GM23248 (cell line): ENCODE measurements at regions not wholly inside any gene's neighbourhood (a gene's known extent, or its start where the extent isn't known, plus 50 kb on each side); places are given as distances from the start of the nearest gene placed in this dataset.

ENCODE experiments used
- DNase-seq: peaks from one replicate; pipeline ENCODE4 v3.0.0-alpha.2; 2015
- H2AFZ ChIP-seq: fragments of 200-600 bp; sonication (generic); 2 replicates; pipeline ENCODE4 v1.6.1; 2016; ENCODE audit warnings: antibody characterized with exemption
- H3F3A ChIP-seq: fragments of 200-600 bp; sonication (generic); 2 replicates; pipeline ENCODE4 v1.6.1; 2016; ENCODE audit warnings: mild to moderate bottlenecking, antibody characterized with exemption, mixed run types; ENCODE audit not compliant: insufficient read depth
- H3K27ac ChIP-seq: fragments of 200-600 bp; sonication (generic); 2 replicates; pipeline ENCODE4 v1.5.1; 2016; ENCODE audit warnings: mild to moderate bottlenecking
- H3K27me3 ChIP-seq: fragments of 200-600 bp; sonication (generic); replicated peaks from 2 replicates; pipeline ENCODE4 v1.6.1; 2016; ENCODE audit warnings: mild to moderate bottlenecking; ENCODE audit not compliant: insufficient read depth
- H3K36me3 ChIP-seq: fragments of 200-600 bp; sonication (generic); 2 replicates; pipeline ENCODE4 v1.6.1; 2016; ENCODE audit warnings: low read depth, mild to moderate bottlenecking
- H3K4me1 ChIP-seq: fragments of 200-600 bp; sonication (generic); 2 replicates; pipeline ENCODE4 v1.6.1; 2016; ENCODE audit warnings: mild to moderate bottlenecking; ENCODE audit not compliant: insufficient read depth
- H3K4me2 ChIP-seq: fragments of 200-600 bp; sonication (generic); one replicate; pipeline ENCODE4 v1.6.1; 2016; ENCODE audit warnings: mild to moderate bottlenecking; ENCODE audit not compliant: unreplicated experiment
- H3K4me3 ChIP-seq: fragments of 200-600 bp; sonication (generic); 2 replicates; pipeline ENCODE4 v1.5.1; 2016; ENCODE audit warnings: mild to moderate bottlenecking
- H3K79me2 ChIP-seq: fragments of 200-600 bp; sonication (generic); 2 replicates; pipeline ENCODE4 v1.6.1; 2016; ENCODE audit warnings: mild to moderate bottlenecking; ENCODE audit not compliant: insufficient read depth
- H3K9ac ChIP-seq: fragments of 200-600 bp; sonication (generic); 2 replicates; pipeline ENCODE4 v1.6.1; 2016; ENCODE audit warnings: mild to moderate bottlenecking
- H3K9me2 ChIP-seq: fragments of 200-600 bp; sonication (generic); 2 replicates; pipeline ENCODE4 v1.6.1; 2016; ENCODE audit warnings: mixed run types, mild to moderate bottlenecking, moderate library complexity; ENCODE audit not compliant: insufficient read depth
- H3K9me3 ChIP-seq: fragments of 200-600 bp; sonication (generic); one replicate; pipeline ENCODE4 v1.6.1; 2017; ENCODE audit warnings: low read depth
- H4K20me1 ChIP-seq: fragments of 200-600 bp; sonication (generic); 2 replicates; pipeline ENCODE4 v1.6.0; 2016; ENCODE audit not compliant: insufficient read depth
- EZH2 ChIP-seq: fragments of 200-600 bp; sonication (generic); IDR thresholded peaks from 2 replicates; pipeline ENCODE4 v1.6.1; 2018; ENCODE audit warnings: antibody characterized with exemption, mild to moderate bottlenecking; ENCODE audit not compliant: insufficient read depth, poor library complexity, severe bottlenecking
- EZH2phosphoT487 ChIP-seq: fragments of 200-600 bp; sonication (generic); IDR thresholded peaks from 2 replicates; pipeline ENCODE4 v1.6.1; 2018; ENCODE audit warnings: antibody characterized with exemption, moderate library complexity, mild to moderate bottlenecking, low read depth; ENCODE audit not compliant: insufficient read depth
- WGBS, 2 experiments: methylation state at CpG; one replicate each; pipeline ENCODE4 v1.1.6; 2015 to 2017; ENCODE audit warnings: low lambda C conversion rate in 2 of 2, low coverage in 1 of 2; ENCODE audit errors: missing lambda C conversion rate in 2 of 2; 5-methylcytosine and 5-hydroxymethylcytosine counted together
- in situ Hi-C: fragments of 300-500 bp; cut with MboI; formaldehyde crosslinking; loops from 2 replicates; pipeline ENCODE4 v1.15.0; 2020

DNA sequence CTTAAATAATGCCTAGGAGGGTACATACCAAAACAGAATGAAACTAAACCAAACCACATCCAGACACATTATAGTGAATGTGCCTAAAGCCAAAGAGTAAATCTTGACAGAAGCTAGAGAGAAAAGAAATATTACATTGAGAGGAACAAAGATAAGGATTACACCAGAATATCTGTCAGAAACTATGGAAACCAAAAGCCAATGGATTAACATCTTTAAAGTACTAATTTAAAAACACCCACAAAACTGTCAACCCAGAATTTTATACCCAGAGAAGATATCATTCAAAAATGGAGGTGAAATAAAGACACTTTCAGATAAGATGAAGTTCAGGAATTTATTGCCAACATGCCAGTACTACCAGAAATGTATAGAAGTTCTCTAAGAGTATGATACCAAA, 198.5 kb upstream of the ZEB2 start:
- H4K20me1 ChIP-seq: no peaks in the 10 kb centered on the region
- H3K9me2 ChIP-seq: no peaks in the 10 kb centered on the region; the same call in 1 of the 2 replicates
- H3K4me2 ChIP-seq: no peak overlapping the region
- no peaks in the 10 kb centered on the region for H3K4me1 ChIP-seq
- H3K27ac ChIP-seq: no peak overlapping the region
- no peak overlapping the region for H3K9ac ChIP-seq
- H3K79me2 ChIP-seq: no peaks in the 10 kb centered on the region
- no peaks in the 10 kb centered on the region for H3F3A ChIP-seq
- no peak overlapping the region for H2AFZ ChIP-seq
- in situ Hi-C loops: no loop called here
- H3K4me3 ChIP-seq: no peak overlapping the region
- H3K36me3 ChIP-seq: no peaks in the 10 kb centered on the region
- H3K27me3 ChIP-seq: no peaks in the 10 kb centered on the region
- TF ChIP-seq EZH2phosphoT487 (no peak), EZH2 (no peak)
- peaks cover 5% of the 10 kb centered on the region for H3K9me3 ChIP-seq
- DNase-seq: no peak

DNA sequence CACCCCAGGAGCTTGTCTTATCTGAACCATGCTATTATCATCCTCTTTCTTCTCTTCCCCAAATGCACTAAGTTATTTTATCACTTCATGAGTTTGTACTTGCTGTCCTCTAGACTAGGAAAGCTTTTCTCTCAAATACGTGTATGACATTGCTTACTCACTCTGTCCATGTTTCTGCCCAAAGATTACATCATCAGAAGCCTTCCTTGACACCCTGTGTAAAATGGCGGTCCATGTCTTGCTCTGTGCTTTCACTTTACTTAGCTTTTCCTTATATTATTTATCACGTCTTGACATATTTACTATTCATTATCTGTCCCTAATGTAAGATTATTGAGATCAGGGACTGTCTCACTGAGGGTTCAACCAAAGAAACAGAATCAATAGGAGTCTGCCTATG, 196.1 kb upstream of the ZEB2 start:
- H3K9me3 ChIP-seq: peaks cover 5% of the 10 kb centered on the region
- no peaks in the 10 kb centered on the region for H4K20me1 ChIP-seq
- H3K4me2 ChIP-seq: no peak overlapping the region
- H3K79me2 ChIP-seq: no peaks in the 10 kb centered on the region
- TF ChIP-seq EZH2phosphoT487 (no peak), EZH2 (no peak)
- H3K4me3 ChIP-seq: no peak overlapping the region
- no peak overlapping the region for H3K27ac ChIP-seq
- no peaks in the 10 kb centered on the region for H3K27me3 ChIP-seq
- DNase-seq: no peak
- H3K36me3 ChIP-seq: no peaks in the 10 kb centered on the region
- no peak overlapping the region for H3K9ac ChIP-seq
- no peaks in the 10 kb centered on the region for H3F3A ChIP-seq
- no peaks in the 10 kb centered on the region for H3K4me1 ChIP-seq
- in situ Hi-C loops: no loop called here
- no peak overlapping the region for H2AFZ ChIP-seq
- H3K9me2 ChIP-seq: no peaks in the 10 kb centered on the region; the same call in 1 of the 2 replicates
- WGBS, 2 experiments: 69 to 71% methylated on average over 3 of the region's 3 CpGs

DNA sequence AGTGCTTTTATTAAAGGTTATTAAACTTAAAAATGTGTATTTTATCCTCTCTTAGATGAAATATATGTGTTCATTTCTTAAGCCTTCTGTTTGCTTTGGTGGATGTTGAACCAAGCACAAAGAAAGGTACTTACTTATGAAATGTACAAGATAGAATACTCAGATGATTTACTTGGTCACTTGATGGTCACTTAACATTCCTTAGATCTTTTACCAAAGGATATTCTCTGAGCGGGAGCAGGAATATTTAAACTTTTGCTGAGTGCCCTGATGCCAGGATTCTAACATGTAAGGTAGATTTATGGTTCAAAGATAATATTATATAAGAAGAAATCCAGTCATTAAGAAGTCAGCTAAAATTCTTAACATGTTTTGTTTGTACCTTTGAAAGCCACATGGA, 193.5 kb upstream of the ZEB2 start:
- Histone ChIP-seq H3K9me3 (peaks cover 5% of the 10 kb centered on the region), H4K20me1 (no peaks in the 10 kb centered on the region), H3K4me1 (no peaks in the 10 kb centered on the region), H3K36me3 (no peaks in the 10 kb centered on the region), H3K79me2 (no peaks in the 10 kb centered on the region), H2AFZ (0 out of 2 replicates have a peak overlapping the region, but pooled peaks have one; percentile 9), H3K9ac (no peak overlapping the region), H3K27me3 (no peaks in the 10 kb centered on the region), H3F3A (no peaks in the 10 kb centered on the region), H3K4me3 (no peak overlapping the region), H3K27ac (no peak overlapping the region), H3K9me2 (no peaks in the 10 kb centered on the region; the same call in 1 of the 2 replicates), H3K4me2 (no peak overlapping the region)
- DNase-seq: no peak
- WGBS, 2 experiments: 29 to 43% methylated on average over 1 of the region's 1 CpG
- TF ChIP-seq EZH2phosphoT487 (no peak), EZH2 (no peak)
- in situ Hi-C loops: no loop called here

DNA sequence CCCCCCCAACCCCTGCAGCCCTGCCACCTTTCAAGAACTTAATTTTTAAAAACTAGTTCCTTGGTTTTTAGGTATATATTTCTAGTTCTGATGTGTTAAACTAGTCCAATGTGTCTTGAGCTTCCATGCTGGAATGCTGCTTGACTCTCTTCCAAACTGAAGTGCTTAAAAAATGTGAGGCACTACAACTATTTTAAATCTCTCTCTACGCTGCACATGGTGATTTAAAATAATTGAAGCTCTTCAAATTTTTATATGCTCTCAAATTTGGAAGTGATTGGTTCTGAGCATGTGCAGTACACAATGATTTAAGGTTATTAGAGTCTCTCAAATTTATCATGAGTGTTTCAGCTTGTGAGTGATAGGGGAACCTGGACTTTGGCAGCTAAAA, 192.6 kb upstream of the ZEB2 start:
- no peaks in the 10 kb centered on the region for H3F3A ChIP-seq
- no peaks in the 10 kb centered on the region for H3K4me1 ChIP-seq
- H3K4me2 ChIP-seq: no peak overlapping the region
- peaks cover under 1% of the 10 kb centered on the region for H3K9me3 ChIP-seq
- H3K9me2 ChIP-seq: no peaks in the 10 kb centered on the region; the same call in 1 of the 2 replicates
- TF ChIP-seq EZH2: no peak
- no peak for TF ChIP-seq EZH2phosphoT487
- no peaks in the 10 kb centered on the region for H3K79me2 ChIP-seq
- no peaks in the 10 kb centered on the region for H4K20me1 ChIP-seq
- H3K4me3 ChIP-seq: no peak overlapping the region
- peak overlapping the region; percentile 7; the same call in 1 of the 2 replicates for H2AFZ ChIP-seq
- no peak overlapping the region for H3K9ac ChIP-seq
- in situ Hi-C loops: no loop called here
- H3K27me3 ChIP-seq: no peaks in the 10 kb centered on the region
- 64 to 67% methylated on average over 1 of the region's 1 CpG for WGBS, 2 experiments
- peak; percentile 14 for DNase-seq
- no peak overlapping the region for H3K27ac ChIP-seq
- no peaks in the 10 kb centered on the region for H3K36me3 ChIP-seq
